Activated T-cell treated with anti-CD3 and anti-CD28 coated beads, Interleukin-2, amount 50 U/mL, for 24 hours (primary cell): ENCODE measurements at regions not wholly inside any gene's neighbourhood (a gene's known extent, or its start where the extent isn't known, plus 50 kb on each side); places are given as distances from the start of the nearest gene placed in this dataset.

ENCODE experiments used
- DNase-seq: peaks from one replicate; pipeline ENCODE4 v3.0.0-alpha.2; 2020
- H3K27ac Mint-ChIP-seq: 2 replicates; pipeline ENCODE4 v1.8.0; 2020; ENCODE audit warnings: mild to moderate bottlenecking, mixed read lengths
- H3K27me3 Mint-ChIP-seq: 2 replicates; pipeline ENCODE4 v1.8.0; 2020; ENCODE audit warnings: mixed read lengths
- H3K36me3 Mint-ChIP-seq: 2 replicates; pipeline ENCODE4 v1.8.0; 2020; ENCODE audit warnings: low read depth, mixed read lengths
- H3K4me1 Mint-ChIP-seq: 2 replicates; pipeline ENCODE4 v1.8.0; 2020; ENCODE audit warnings: low read depth, mixed read lengths
- H3K4me3 Mint-ChIP-seq: 2 replicates; pipeline ENCODE4 v1.8.0; 2020; ENCODE audit warnings: mild to moderate bottlenecking, moderate library complexity, mixed read lengths
- H3K9me3 Mint-ChIP-seq: 2 replicates; pipeline ENCODE4 v1.8.0; 2020; ENCODE audit warnings: mixed read lengths

DNA sequence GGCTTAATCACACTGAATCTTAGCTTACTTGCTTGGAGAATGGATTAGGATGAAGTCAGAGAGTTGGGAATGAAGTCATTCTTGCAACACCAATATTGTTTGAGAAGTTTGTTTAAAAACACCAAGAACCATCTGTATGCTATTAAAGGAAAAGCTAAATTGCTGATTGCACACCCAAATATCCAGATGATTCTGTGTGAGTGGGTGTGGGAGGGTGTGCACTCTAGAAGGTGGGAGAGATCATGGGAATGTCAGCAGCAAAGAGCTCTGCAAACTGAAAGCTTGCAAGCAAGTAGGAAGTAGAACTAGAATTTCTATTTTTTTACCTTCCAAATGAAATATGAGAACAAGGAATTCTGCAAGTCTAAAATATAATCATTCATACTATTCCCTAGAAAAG lies 364.9 kb downstream of the NR2F2 start:
- H3K9me3 Mint-ChIP-seq, result no peaks in the 10 kb centered on the region
- H3K36me3 Mint-ChIP-seq, result no peaks in the 10 kb centered on the region
- H3K27me3 Mint-ChIP-seq, result no peaks in the 10 kb centered on the region
- H3K27ac Mint-ChIP-seq, result no peak overlapping the region
- no peak for DNase-seq
- H3K4me3 Mint-ChIP-seq, result no peak overlapping the region
- no peaks in the 10 kb centered on the region for H3K4me1 Mint-ChIP-seq

DNA sequence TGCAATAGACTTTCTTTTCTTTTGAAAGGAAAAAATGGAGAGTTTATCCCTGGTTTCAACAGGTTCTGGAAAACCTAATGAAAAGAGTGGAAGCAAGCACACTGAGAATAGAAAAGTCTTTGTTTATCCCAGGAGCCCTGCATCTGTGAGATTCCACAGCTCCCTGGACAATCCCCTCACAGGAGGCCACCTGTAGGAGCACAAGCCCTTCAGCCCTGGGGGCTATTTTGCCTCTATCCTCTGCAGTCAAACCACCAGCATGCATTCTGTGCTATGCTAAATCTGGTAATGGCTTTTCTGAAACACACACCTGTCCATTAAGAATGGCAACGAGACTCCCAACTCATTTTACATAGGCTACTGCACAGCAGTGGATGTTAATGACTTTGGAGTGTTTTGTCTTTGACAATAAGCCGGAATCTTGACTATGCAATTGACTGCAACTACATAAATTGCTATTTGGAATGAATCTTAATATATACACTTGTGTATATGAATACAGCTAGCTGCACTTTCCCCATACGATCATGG lies 369.4 kb downstream of the NR2F2 start:
- no peaks in the 10 kb centered on the region for H3K4me1 Mint-ChIP-seq
- H3K4me3 Mint-ChIP-seq, result no peak overlapping the region
- no peak for DNase-seq
- no peaks in the 10 kb centered on the region for H3K9me3 Mint-ChIP-seq
- no peak overlapping the region for H3K27ac Mint-ChIP-seq
- no peaks in the 10 kb centered on the region for H3K36me3 Mint-ChIP-seq
- H3K27me3 Mint-ChIP-seq, result peaks cover 8% of the 10 kb centered on the region

DNA sequence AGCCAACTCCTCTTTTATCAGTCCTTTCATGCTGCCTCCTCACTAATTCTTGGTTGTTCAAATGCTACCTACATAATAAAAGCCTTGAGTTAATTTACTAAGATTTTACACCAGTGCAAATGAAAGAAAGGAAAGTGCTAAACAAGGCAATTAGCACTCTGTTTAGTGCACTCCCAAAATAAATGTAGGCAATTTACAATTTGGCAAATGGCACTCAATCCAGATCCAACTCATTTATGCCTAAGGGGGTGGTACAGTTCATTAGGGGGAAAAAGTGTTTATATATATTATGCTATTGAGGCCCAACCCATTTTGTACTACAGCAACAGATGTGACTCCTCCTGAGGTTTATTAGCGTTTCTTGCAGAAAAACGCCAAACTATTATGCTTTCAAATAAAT lies 370.1 kb downstream of the NR2F2 start:
- H3K36me3 Mint-ChIP-seq, result no peaks in the 10 kb centered on the region
- no peak overlapping the region for H3K4me3 Mint-ChIP-seq
- no peak for DNase-seq
- H3K27ac Mint-ChIP-seq, result no peak overlapping the region
- H3K27me3 Mint-ChIP-seq, result peaks cover 8% of the 10 kb centered on the region
- H3K9me3 Mint-ChIP-seq, result no peaks in the 10 kb centered on the region
- no peaks in the 10 kb centered on the region for H3K4me1 Mint-ChIP-seq

DNA sequence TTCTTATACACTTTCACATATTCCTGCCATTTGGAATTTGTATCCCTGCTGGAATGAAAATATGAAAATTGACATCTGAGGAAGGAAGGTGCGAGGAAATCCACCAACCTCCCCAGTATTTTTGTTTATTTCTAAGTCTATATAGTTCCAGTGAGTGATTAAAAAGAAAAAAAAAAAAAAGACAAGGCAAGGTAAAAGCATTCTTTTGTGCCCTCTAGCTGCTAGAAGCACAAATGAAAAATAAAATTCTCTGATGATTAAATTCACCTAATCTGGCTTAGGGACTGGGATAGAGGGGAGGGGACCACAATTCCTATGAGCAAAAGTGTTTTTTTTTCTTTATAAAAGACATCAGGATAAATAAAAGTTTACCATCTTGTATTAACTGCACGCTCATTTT lies 370.9 kb downstream of the NR2F2 start:
- H3K27ac Mint-ChIP-seq, result no peak overlapping the region

DNA sequence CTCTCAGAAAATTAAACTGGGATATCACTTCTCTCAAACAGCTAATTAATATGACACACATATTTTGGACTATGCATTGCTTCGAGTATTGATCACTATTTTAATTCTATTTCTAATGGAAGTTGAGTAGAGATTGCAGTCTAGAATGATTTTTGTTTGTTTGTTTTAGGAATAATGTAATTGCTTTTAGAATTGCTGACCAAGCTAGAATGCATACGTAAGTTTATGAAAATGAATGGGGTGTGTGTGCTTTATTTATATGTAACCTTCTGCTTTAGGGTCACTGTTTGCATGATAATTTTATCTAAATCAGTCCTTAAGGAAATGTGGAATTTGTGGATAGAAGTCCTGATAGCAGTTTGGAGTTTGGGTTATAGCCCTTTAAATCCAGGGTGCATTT lies 371.4 kb downstream of the NR2F2 start:
- Mint-ChIP-seq H3K4me1 (no peaks in the 10 kb centered on the region), H3K4me3 (no peak overlapping the region), H3K36me3 (no peaks in the 10 kb centered on the region), H3K27me3 (peaks cover 8% of the 10 kb centered on the region), H3K27ac (no peak overlapping the region), H3K9me3 (no peaks in the 10 kb centered on the region)
- no peak for DNase-seq

More for the DNA sequence above, 370.9 kb downstream of the NR2F2 start:
- Mint-ChIP-seq H3K36me3 (no peaks in the 10 kb centered on the region), H3K27me3 (peaks cover 8% of the 10 kb centered on the region), H3K4me1 (no peaks in the 10 kb centered on the region), H3K9me3 (no peaks in the 10 kb centered on the region), H3K4me3 (no peak overlapping the region)
- no peak for DNase-seq

DNA sequence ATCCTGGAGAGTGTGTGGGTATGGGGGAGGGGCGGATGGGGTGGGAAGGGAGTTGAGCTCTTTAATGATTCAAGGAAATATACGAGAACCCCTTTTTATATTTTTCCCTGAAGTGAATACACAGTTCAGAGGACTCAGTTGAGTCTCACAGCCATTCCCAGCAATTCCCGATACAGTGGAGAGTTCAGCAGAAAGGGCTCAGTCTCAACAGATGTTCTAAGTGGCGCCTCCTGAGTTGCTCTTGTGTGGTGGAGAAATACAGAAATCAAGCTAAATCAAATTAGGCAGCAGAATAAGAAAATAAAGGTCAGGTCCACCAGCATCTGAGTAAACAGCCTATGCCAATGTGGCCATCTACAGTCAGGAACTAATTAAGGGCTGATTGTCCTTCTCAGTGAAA lies 372.1 kb downstream of the NR2F2 start:
- Mint-ChIP-seq H3K9me3 (no peaks in the 10 kb centered on the region), H3K4me1 (no peaks in the 10 kb centered on the region)

DNA sequence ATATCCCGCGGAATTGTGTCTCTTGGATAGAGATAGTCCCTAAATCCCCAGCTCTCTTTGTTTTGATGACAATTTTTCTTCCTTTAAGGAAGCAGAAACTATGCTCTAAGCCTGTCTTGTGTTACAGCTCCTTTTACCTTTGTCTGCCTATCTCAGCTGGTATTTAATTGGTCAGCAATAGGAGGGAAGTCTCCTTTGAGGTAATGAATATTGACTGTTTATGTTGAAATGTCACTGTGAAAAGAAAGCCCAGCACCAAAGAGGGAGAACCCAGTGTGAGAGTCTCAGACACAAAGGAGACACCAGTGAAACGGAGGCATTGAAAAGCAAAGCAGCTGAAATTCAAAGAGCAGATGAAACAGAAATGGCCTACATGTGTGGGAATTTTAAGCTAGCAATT lies 372.6 kb downstream of the NR2F2 start:
- H3K36me3 Mint-ChIP-seq, result no peaks in the 10 kb centered on the region
- H3K4me1 Mint-ChIP-seq, result no peaks in the 10 kb centered on the region
- DNase-seq, result no peak
- H3K4me3 Mint-ChIP-seq, result no peak overlapping the region
- H3K27me3 Mint-ChIP-seq, result peaks cover 8% of the 10 kb centered on the region
- no peak overlapping the region for H3K27ac Mint-ChIP-seq
- H3K9me3 Mint-ChIP-seq, result no peaks in the 10 kb centered on the region

More for the DNA sequence above, 372.1 kb downstream of the NR2F2 start:
- no peak for DNase-seq
- H3K4me3 Mint-ChIP-seq, result no peak overlapping the region
- peaks cover 8% of the 10 kb centered on the region for H3K27me3 Mint-ChIP-seq
- H3K27ac Mint-ChIP-seq, result no peak overlapping the region
- no peaks in the 10 kb centered on the region for H3K36me3 Mint-ChIP-seq

DNA sequence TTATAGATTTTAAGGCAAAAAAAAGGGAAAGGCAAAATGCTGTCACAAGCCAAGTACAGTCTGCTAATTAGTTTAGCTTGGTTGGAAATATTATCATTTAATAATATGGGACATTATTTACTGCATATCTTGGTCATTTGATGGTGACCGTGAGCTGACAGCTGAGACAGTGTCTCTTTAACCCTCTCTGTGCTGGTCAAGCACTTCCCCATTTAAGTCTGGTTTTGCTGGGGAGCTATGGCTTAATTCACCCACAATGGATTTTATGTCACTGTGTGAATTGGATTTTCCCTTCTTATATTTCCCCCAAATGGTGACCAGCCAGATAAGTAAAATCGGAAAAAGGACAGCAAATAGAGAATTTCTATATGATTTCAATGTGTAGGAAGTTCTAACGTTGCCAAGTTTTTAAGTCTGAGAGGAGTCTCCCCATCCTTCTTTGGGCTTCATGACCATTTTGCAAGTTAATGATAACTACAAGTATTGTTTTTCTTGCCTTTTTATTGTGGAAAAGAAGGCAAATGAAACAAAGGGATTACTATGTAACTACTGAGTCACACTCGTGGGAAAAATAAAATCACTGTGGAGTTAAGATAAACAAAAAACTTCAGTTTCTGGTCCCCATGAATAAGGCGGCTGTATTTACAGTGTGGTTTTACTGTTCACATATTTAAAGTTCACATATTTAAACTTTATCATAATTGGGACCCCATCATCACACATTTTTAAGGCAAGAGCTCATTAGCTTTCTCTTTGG lies 373.5 kb downstream of the NR2F2 start:
- Mint-ChIP-seq H3K36me3 (no peaks in the 10 kb centered on the region), H3K27me3 (peaks cover 8% of the 10 kb centered on the region), H3K4me1 (no peaks in the 10 kb centered on the region), H3K9me3 (no peaks in the 10 kb centered on the region), H3K4me3 (no peak overlapping the region), H3K27ac (no peak overlapping the region)
- DNase-seq, result no peak

DNA sequence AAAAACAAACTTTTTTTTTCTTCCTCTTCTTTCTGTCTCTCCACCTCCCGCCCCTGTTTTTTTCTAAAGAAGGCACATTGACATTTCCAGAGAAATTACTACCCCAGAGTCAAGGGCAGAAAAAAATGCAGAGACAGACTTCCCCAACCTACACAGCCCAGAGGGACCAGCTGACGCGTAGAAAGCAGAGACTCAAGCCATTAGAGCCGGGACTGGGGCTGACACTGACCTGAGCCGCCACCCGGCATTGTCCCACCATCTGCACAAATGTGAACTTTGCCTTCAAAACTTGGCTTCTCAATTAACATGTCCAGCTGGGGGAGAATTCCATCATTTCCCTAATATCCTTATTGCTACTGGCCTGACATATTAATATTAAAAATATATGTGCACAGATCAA lies 385.6 kb downstream of the NR2F2 start:
- no peaks in the 10 kb centered on the region for H3K4me1 Mint-ChIP-seq
- H3K4me3 Mint-ChIP-seq, result no peak overlapping the region
- no peaks in the 10 kb centered on the region for H3K36me3 Mint-ChIP-seq
- H3K27me3 Mint-ChIP-seq, result peaks cover under 1% of the 10 kb centered on the region
- DNase-seq, result no peak
- no peak overlapping the region for H3K27ac Mint-ChIP-seq
- no peaks in the 10 kb centered on the region for H3K9me3 Mint-ChIP-seq

DNA sequence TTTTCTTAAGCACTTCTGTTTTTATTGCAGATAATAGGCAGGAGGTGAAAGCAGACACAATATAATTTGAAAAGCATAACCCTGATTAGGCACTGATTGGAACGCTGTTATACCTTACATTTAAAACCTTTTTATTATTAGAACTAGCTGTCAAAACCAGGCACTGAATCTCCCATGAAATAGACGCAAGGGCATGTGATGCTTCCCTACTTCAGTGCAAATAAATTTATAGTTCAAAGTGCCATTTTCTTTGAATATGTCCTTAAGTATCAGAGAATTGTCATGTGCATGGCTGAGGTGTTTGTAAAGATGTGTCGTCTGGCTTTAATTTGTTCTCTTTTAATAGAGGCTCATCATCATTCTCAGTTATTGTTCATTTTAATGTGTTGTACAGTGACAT lies 386.0 kb downstream of the NR2F2 start:
- DNase-seq, result no peak
- no peak overlapping the region for H3K4me3 Mint-ChIP-seq
- no peaks in the 10 kb centered on the region for H3K36me3 Mint-ChIP-seq
- no peaks in the 10 kb centered on the region for H3K9me3 Mint-ChIP-seq
- H3K27ac Mint-ChIP-seq, result no peak overlapping the region
- H3K4me1 Mint-ChIP-seq, result no peaks in the 10 kb centered on the region
- peaks cover 2% of the 10 kb centered on the region for H3K27me3 Mint-ChIP-seq

DNA sequence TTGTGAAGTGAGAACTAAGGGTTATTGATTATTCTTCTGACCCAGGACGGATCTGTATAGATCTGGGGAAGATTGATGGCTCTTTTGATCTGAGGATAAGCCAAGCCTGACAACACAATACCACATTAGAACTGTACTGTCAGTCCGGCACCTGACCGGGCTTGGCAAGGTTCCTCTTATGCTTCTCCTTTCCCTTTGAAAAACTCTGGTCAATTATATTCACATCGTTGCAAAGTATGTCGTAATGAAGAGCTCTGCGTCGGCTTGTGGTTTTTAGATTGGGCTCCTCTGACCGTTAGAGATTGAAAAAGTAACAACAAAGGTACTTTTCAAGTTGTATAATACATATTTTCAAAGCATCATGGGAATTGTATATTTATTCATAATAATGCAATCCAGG lies 389.8 kb downstream of the NR2F2 start:
- H3K4me1 Mint-ChIP-seq, result no peaks in the 10 kb centered on the region
- H3K9me3 Mint-ChIP-seq, result peaks cover under 1% of the 10 kb centered on the region
- no peak overlapping the region for H3K4me3 Mint-ChIP-seq
- H3K36me3 Mint-ChIP-seq, result no peaks in the 10 kb centered on the region
- no peak for DNase-seq
- H3K27ac Mint-ChIP-seq, result no peak overlapping the region
- H3K27me3 Mint-ChIP-seq, result peaks cover 2% of the 10 kb centered on the region

DNA sequence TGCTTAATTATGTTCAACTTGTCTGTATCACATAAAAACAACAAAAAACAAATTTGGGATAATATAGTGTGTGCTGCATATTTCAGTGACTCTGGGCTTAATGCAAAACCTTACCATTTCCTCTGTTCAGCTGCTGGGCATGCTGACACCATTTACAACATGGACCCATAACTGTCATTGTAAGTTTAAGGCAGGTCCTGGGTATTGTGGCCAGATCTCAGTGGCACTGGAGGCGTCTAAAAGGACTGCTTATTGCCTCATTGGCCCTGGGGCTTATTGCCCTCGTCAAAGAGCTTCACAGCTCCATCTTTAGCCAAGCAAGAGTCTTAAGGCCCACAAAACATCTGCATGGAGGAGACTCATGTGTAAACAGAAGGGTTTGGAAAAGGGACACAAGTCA lies 390.2 kb downstream of the NR2F2 start:
- peaks cover 2% of the 10 kb centered on the region for H3K27me3 Mint-ChIP-seq
- H3K4me1 Mint-ChIP-seq, result no peaks in the 10 kb centered on the region
- peaks cover 2% of the 10 kb centered on the region for H3K9me3 Mint-ChIP-seq
- no peaks in the 10 kb centered on the region for H3K36me3 Mint-ChIP-seq
- no peak for DNase-seq
- no peak overlapping the region for H3K4me3 Mint-ChIP-seq
- H3K27ac Mint-ChIP-seq, result no peak overlapping the region

DNA sequence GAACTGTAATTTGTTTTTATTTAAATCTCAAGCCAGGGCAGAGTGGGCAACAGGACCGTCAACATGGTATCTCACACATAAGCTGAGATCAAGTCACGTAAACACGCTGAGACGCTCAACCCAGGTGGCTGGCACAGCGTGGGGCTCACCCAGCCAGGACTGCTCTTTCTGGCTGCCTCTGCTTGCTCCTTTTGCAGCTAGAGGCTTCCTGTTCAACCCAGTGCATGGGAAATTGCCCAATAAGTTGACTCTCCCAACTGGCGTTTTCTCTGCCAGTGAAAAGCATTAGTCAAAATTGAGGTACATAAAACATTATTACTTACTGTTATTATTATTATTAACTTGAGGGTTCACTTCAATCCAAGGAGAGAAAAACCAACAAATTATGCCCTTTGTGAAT lies 398.1 kb downstream of the NR2F2 start:
- H3K27me3 Mint-ChIP-seq, result no peaks in the 10 kb centered on the region

DNA sequence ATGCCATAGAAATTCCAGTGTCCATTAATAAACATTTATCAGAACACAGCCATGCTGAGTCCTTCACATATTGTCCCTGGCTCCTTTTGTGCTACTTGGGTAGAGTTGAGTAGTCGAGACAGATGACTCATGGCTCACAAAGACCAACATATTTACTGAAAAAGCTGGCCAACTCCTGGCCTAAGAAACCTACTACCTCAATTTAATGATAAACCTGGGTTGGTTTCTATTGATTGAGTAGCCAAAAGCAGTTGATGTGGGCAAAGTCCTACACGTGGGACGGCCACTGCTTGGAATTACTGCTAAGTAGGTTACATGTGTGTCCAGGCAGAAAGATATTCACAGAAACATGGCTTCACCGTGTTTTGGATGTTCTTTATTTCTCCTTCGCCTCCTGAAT lies 402.2 kb downstream of the NR2F2 start:
- no peaks in the 10 kb centered on the region for H3K27me3 Mint-ChIP-seq
- DNase-seq, result no peak
- H3K4me1 Mint-ChIP-seq, result no peaks in the 10 kb centered on the region
- no peak overlapping the region for H3K4me3 Mint-ChIP-seq
- H3K9me3 Mint-ChIP-seq, result peaks cover 4% of the 10 kb centered on the region
- H3K27ac Mint-ChIP-seq, result no peak overlapping the region
- no peaks in the 10 kb centered on the region for H3K36me3 Mint-ChIP-seq

More for the DNA sequence above, 398.1 kb downstream of the NR2F2 start:
- H3K4me3 Mint-ChIP-seq, result no peak overlapping the region
- H3K36me3 Mint-ChIP-seq, result no peaks in the 10 kb centered on the region
- peaks cover 2% of the 10 kb centered on the region for H3K9me3 Mint-ChIP-seq
- no peak for DNase-seq
- H3K4me1 Mint-ChIP-seq, result no peaks in the 10 kb centered on the region
- no peak overlapping the region for H3K27ac Mint-ChIP-seq

DNA sequence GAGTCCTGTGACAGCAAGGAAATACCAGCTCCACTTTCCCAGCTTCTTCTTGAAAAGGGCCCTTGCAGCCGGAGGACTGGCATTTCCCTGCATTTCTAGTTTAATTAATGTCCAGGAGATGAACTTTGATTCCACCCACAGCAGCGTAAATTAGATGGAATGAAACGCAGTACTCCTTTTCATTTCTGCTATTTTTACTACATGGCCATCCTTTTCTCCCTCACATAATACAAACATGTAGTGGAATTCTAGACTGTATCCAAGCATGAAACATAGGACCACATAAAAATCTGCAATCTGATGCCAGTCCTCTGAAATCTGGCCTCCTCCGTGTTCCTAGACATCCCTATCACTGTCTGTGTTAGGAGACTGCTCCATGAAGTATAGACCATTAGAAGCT lies 403.2 kb downstream of the NR2F2 start:
- Mint-ChIP-seq H3K4me1 (no peaks in the 10 kb centered on the region), H3K36me3 (no peaks in the 10 kb centered on the region), H3K27ac (no peak overlapping the region), H3K4me3 (no peak overlapping the region), H3K9me3 (peaks cover 6% of the 10 kb centered on the region), H3K27me3 (no peaks in the 10 kb centered on the region)
- no peak for DNase-seq
